Large intestine (tissue), 3 donors: ENCODE measurements at regions not wholly inside any gene's neighbourhood (a gene's known extent, or its start where the extent isn't known, plus 50 kb on each side); places are given as distances from the start of the nearest gene placed in this dataset.
"Not testable (repeated sequence)": the region's sequence is repeated elsewhere in the genome, so short reads cannot be mapped to it uniquely, and the experiment has no call there.

Experiments used
- DNase-seq, 2 donors: peaks; one replicate each; pipeline versions ENCODE4 v3.0.0 to v3.0.0-alpha.2; 2013
- H3K27ac ChIP-seq: one replicate; pipeline ENCODE4 v1.5.1; 2013; ENCODE audit warnings: low read length
- H3K27me3 ChIP-seq: 2 replicates; pipeline ENCODE4 v1.6.1; 2013; ENCODE audit warnings: low read length; ENCODE audit not compliant: control insufficient read depth, insufficient read depth
- H3K36me3 ChIP-seq: 2 replicates; pipeline ENCODE4 v1.6.1; 2013; ENCODE audit warnings: low read length; ENCODE audit not compliant: control insufficient read depth, insufficient read depth
- H3K4me1 ChIP-seq: one replicate; pipeline ENCODE4 v1.6.1; 2013; ENCODE audit warnings: low read length; ENCODE audit not compliant: control insufficient read depth, insufficient read depth
- H3K4me3 ChIP-seq: one replicate; pipeline ENCODE4 v1.5.1; 2013; ENCODE audit warnings: low read length
- H3K9me3 ChIP-seq: one replicate; pipeline ENCODE4 v1.6.1; 2013; ENCODE audit warnings: mild to moderate bottlenecking, low read depth, low read length, moderate library complexity; ENCODE audit not compliant: control insufficient read depth
- WGBS: methylation state at CpG from one replicate; pipeline ENCODE4 v1.1.5; 2013; ENCODE audit warnings: low lambda C conversion rate; ENCODE audit not compliant: insufficient coverage; 5-methylcytosine and 5-hydroxymethylcytosine counted together

DNA sequence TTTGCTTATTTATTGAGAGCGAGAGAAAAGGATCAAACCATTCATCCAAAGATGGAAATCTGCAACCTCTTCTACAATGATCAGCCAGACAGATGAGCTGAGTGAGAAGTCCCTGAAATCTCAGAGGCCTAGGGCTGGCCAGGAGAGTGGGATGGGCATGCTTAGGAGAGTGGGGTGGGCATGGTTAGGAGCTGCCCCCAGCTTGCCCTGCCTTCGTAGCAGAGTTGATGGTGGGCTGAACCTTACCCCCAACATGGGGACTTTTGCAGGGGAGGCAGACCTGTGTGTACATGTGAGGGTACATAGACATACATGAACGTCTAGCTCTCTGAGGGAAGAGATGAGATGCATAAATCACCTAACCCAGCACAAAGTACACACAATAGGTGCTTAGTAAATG is 95.7 kb upstream of the ESRRB start:
- Histone ChIP-seq H3K36me3 (no peaks in the 10 kb centered on the region), H3K9me3 (no peaks in the 10 kb centered on the region), H3K27ac (no peak overlapping the region), H3K4me3 (no peak overlapping the region), H3K27me3 (peaks cover 5% of the 10 kb centered on the region), H3K4me1 (no peaks in the 10 kb centered on the region)
- no CpG with 5 or more reads among the region's 3 CpGs for WGBS
- DNase-seq = no peak

GRCh38 chr14:76282581-76282980 is 93.4 kb upstream of the ESRRB start:
- H3K4me1 ChIP-seq = no peaks in the 10 kb centered on the region
- DNase-seq = no peak
- WGBS = no CpG with 5 or more reads among the region's 2 CpGs
- H3K4me3 ChIP-seq = no peak overlapping the region
- no peaks in the 10 kb centered on the region for H3K9me3 ChIP-seq
- H3K27ac ChIP-seq = no peak overlapping the region
- peaks cover 5% of the 10 kb centered on the region for H3K27me3 ChIP-seq
- H3K36me3 ChIP-seq = no peaks in the 10 kb centered on the region

GRCh38 chr14:76287063-76287462 is 88.9 kb upstream of the ESRRB start:
- DNase-seq = no peak
- no peak overlapping the region for H3K27ac ChIP-seq
- no peaks in the 10 kb centered on the region for H3K27me3 ChIP-seq
- H3K9me3 ChIP-seq = no peaks in the 10 kb centered on the region
- no peaks in the 10 kb centered on the region for H3K36me3 ChIP-seq
- H3K4me3 ChIP-seq = no peak overlapping the region
- H3K4me1 ChIP-seq = no peaks in the 10 kb centered on the region
- 100% methylated on average over 1 of the region's 1 CpG for WGBS

- H3K27ac ChIP-seq = no peak overlapping the region
- WGBS = 100% methylated on average over 1 of the region's 4 CpGs
- H3K27me3 ChIP-seq = no peaks in the 10 kb centered on the region
- H3K4me1 ChIP-seq = no peaks in the 10 kb centered on the region
- DNase-seq = no peak
- H3K4me3 ChIP-seq = no peak overlapping the region
- H3K9me3 ChIP-seq = no peaks in the 10 kb centered on the region
- H3K36me3 ChIP-seq = no peaks in the 10 kb centered on the region
These were observed 86.7 kb upstream of the ESRRB start for GRCh38 chr14:76289276-76289675.

DNA sequence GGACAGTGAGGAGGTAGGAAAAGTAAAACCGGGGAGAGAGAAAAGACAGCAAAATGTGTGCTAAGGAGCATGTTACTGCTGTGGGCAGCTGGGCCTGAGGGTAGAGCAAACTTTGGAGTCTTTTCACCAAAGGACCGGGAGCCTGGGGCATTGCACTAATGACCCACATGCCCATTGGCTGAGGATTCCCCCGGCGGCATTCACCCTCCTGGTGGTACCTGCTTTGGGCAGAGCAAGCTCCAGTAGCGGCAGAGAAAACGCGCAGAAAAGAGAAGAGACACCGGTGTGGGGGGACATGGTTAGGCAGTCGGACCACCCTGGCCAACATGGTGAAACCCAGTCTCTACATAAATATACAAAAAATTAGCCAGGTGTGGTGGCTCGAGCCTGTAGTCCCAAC is 83.4 kb upstream of the ESRRB start:
- no peaks in the 10 kb centered on the region for H3K9me3 ChIP-seq
- H3K27ac ChIP-seq = no peak overlapping the region
- no peaks in the 10 kb centered on the region for H3K36me3 ChIP-seq
- WGBS = 100% methylated on average over 1 of the region's 10 CpGs
- H3K4me1 ChIP-seq = no peaks in the 10 kb centered on the region
- H3K4me3 ChIP-seq = no peak overlapping the region
- no peaks in the 10 kb centered on the region for H3K27me3 ChIP-seq
- no peak for DNase-seq

DNA sequence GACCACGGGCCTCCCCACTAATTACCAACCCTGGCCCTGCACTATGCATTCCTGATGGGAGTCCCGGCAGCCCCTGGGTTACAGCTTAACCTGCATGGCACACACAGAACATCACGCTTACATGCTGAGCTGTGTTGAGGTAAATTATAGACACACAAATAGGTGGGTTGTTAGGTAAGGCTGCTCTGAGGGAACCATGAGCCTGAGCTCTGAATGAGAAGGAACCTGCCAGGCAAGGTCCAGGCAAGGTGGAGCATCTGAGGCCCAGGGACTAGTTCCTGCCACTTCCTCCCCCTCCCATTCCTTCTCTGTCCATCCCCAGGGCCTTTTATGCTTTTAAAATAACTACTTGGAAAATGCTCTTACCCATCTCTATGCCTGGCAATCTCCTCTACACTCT is 82.7 kb upstream of the ESRRB start:
- peak in 1 of 2 donors; percentile 20 for DNase-seq

GRCh38 chr14:76293923-76294322 is 82.0 kb upstream of the ESRRB start:
- Histone ChIP-seq H3K27me3 (peaks cover 2% of the 10 kb centered on the region), H3K9me3 (no peaks in the 10 kb centered on the region), H3K4me3 (no peak overlapping the region), H3K27ac (no peak overlapping the region), H3K4me1 (no peaks in the 10 kb centered on the region), H3K36me3 (no peaks in the 10 kb centered on the region)
- WGBS = no CpG with 5 or more reads among the region's 3 CpGs
- DNase-seq = peak; percentile 37 to 75

More for the DNA sequence above, 82.7 kb upstream of the ESRRB start:
- H3K27me3 ChIP-seq = no peaks in the 10 kb centered on the region
- H3K4me1 ChIP-seq = no peaks in the 10 kb centered on the region
- no peak overlapping the region for H3K27ac ChIP-seq
- H3K36me3 ChIP-seq = no peaks in the 10 kb centered on the region
- no peak overlapping the region for H3K4me3 ChIP-seq
- H3K9me3 ChIP-seq = no peaks in the 10 kb centered on the region
- no CpG with 5 or more reads among the region's 3 CpGs for WGBS

- Histone ChIP-seq H3K9me3 (no peaks in the 10 kb centered on the region), H3K27me3 (peaks cover 2% of the 10 kb centered on the region), H3K36me3 (no peaks in the 10 kb centered on the region), H3K4me3 (no peak overlapping the region), H3K4me1 (no peaks in the 10 kb centered on the region), H3K27ac (no peak overlapping the region)
- DNase-seq = no peak
- no CpG with 5 or more reads among the region's 3 CpGs for WGBS
These were observed 81.1 kb upstream of the ESRRB start for GRCh38 chr14:76294876-76295275.

DNA sequence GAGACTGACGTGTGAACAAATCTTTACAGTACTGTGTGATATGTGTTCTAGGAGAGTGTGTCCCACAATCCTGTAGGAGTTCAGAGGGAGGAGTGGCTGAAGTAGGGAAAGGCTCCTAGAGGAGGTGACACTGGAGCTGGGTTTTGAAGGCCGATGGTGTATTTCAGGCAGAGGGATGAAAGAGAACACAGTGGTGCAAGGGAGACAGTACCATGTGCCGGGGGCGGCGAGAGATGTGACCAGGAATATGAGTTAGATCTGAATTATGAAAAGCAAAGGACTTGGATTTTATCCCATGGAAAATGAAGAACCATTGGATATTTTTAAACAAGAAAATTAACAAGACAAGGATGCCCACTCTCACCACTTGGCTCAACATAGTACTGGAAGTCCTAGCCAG is 77.0 kb upstream of the ESRRB start:
- no peaks in the 10 kb centered on the region for H3K9me3 ChIP-seq
- no peak overlapping the region for H3K27ac ChIP-seq
- H3K27me3 ChIP-seq = peaks cover 2% of the 10 kb centered on the region
- no peak overlapping the region for H3K4me3 ChIP-seq
- no peak for DNase-seq
- no CpG with 5 or more reads among the region's 5 CpGs for WGBS
- H3K36me3 ChIP-seq = no peaks in the 10 kb centered on the region
- H3K4me1 ChIP-seq = no peaks in the 10 kb centered on the region

DNA sequence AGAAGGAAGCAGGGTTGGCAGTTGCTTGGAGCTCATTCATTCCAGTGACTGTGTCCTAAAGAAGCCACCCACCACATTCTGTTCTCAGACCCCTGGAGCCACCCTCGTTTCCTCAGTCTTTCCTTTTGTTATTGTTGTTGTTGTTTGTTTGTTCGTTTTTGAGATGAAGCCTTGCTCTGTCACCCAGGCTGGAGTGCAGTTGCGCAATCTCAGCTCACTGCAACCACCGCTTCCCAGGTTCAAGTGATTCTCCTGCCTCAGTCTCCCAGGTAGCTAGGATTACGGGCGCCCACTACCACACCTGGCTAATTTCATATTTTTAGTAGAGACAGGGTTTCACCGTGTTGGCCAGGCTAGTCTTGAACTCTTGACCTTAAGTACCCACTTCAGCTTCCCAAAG is 72.7 kb upstream of the ESRRB start:
- H3K4me3 ChIP-seq, H3K27ac ChIP-seq, H3K4me1 ChIP-seq, DNase-seq, H3K9me3 ChIP-seq, H3K27me3 ChIP-seq, H3K36me3 ChIP-seq: not testable (repeated sequence)
- no CpG with 5 or more reads among the region's 7 CpGs for WGBS

DNA sequence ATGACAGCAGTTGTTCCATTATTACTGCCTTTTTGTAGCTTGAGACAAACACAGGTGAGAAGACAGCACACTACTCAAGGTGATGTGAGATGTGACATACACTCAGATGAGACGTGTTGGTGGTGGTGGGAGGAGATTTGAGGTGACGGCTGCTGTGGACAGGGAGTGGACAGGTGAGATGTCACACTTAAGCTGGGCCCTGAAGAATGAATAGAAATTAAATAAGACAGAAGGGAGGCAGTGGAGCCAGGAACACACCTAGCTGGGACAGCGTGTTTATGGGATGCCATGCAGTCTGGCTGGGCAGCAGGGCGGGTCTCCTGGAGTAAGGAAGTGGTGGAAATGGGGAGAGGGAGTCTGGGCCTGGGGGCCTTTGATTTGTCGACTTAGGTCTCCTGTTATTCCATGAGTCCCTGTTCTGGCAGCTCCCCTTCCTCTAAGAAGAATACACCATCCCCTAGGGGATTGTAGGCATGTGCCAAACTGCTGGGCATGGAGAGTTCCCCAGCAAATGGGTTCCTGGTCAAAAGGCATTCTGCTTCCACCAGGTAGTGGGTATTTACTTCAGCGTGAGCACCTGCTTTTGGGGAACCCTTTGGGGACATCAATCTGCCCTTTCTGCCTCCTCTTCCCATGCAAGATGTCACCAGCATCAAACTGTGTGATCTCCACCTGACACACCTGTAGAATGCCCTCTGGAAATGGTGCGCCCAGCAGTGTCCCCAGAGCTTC is 71.2 kb upstream of the ESRRB start:
- H3K27me3 ChIP-seq = peaks cover 10% of the 10 kb centered on the region
- no peak for DNase-seq
- no peak overlapping the region for H3K4me3 ChIP-seq
- no peak overlapping the region for H3K27ac ChIP-seq
- no peaks in the 10 kb centered on the region for H3K4me1 ChIP-seq
- no peaks in the 10 kb centered on the region for H3K36me3 ChIP-seq
- H3K9me3 ChIP-seq = no peaks in the 10 kb centered on the region
- WGBS = no CpG with 5 or more reads among the region's 7 CpGs
